ENCODE measurements at regions not wholly inside any gene's neighbourhood (a gene's known extent, or its start where the extent isn't known, plus 50 kb on each side); places are given as distances from the start of the nearest gene placed in this dataset.

DNA sequence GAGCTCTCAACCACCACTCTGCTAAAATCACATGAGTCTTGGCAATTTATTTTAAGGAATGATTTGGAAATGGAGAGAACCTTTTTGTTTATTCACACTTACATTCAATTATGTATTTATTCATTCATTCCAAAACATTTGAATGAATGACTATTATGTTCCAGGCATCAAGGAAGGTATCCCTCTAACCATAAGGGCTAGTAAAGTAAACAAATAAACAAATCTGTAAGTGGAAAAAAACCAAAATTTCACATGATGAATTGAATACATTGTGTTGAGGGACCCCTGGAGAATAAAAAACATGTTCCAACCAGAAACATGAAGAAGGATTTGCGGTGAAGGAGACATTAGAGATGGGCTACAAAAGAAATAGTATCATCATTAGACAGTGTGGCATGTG is 677.8 kb downstream of the TOX3 start:
- Histone ChIP-seq H3K9me3 (ENCODE audit: control insufficient read depth, low read length) (no peaks in the 10 kb centered on the region), H3K4me1 (ENCODE audit: control insufficient read depth, insufficient read depth, low read length, poor library complexity, severe bottlenecking) (no peaks in the 10 kb centered on the region), H3K27ac (ENCODE audit: low read depth, low read length, severe bottlenecking) (no peak overlapping the region), H3K4me3 (ENCODE audit: extremely low read depth, insufficient read depth, low read length, poor library complexity, severe bottlenecking) (no peak overlapping the region), H3K36me3 (ENCODE audit: control insufficient read depth, insufficient read depth, low read length) (no peaks in the 10 kb centered on the region)
- WGBS, 2 experiments (ENCODE audit: insufficient coverage in 2 of 2), result no CpG with 5 or more reads among the region's 1 CpG

DNA sequence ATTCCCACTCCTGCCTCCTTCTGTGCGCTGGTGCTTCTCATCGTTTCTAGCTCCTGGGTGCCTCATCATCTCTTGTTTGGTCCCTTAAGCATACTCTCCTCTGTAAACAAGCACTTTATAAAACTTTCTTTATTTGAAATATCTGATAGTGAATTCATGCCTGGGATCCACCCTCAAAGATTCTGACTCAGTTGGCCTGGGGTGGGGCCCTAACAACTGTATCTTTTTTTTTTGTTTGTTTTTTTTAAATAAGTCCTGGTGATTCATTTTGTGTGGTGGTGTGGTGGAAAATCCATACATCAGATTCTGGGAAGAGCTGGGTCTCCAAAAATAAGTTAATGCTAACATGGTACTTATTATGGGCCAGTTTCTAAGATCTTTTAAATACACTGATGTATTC is 678.3 kb downstream of the TOX3 start:
- Histone ChIP-seq H3K4me3 (ENCODE audit: extremely low read depth, insufficient read depth, low read length, poor library complexity, severe bottlenecking) (no peak overlapping the region), H3K9me3 (ENCODE audit: control insufficient read depth, low read length) (no peaks in the 10 kb centered on the region), H3K4me1 (ENCODE audit: control insufficient read depth, insufficient read depth, low read length, poor library complexity, severe bottlenecking) (no peaks in the 10 kb centered on the region), H3K36me3 (ENCODE audit: control insufficient read depth, insufficient read depth, low read length) (no peaks in the 10 kb centered on the region), H3K27ac (ENCODE audit: low read depth, low read length, severe bottlenecking) (no peak overlapping the region)
- WGBS, 2 experiments (ENCODE audit: insufficient coverage in 2 of 2), result 76 to 83% methylated on average over 2 of the region's 2 CpGs

DNA sequence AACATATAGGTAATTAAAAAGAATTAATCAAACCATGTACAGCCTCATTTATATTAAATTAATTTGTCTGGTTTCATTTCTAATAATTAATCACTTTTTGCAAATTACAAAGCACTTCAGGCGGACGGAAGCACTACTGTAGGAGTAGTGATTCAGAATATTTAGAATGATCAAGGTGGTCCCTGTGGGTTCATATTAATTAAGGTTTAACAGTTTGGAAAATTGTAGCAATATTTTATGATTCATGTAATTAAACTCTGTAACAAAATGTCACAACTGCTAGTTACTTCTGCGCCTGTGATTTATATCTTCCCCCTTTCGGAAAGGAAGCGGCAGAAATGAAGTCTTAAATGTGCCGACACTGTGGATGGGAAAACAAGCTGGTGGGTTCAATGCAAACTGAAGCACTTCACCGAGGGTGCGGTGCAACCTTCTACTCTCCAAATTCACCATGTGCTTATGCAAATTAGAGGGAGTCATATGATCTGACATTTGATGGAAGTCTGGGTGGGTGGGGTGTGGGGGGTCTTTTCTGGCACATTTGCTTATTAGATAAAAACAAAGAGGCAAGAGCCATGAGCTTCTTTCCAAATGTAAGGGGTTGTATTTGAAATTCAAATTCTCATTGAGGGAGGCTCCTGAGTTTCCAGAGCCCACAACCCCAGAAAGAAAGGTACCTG is 679.4 kb downstream of the TOX3 start:
- Histone ChIP-seq H3K4me3 (ENCODE audit: extremely low read depth, insufficient read depth, low read length, poor library complexity, severe bottlenecking) (no peak overlapping the region), H3K27ac (ENCODE audit: low read depth, low read length, severe bottlenecking) (no peak overlapping the region), H3K36me3 (ENCODE audit: control insufficient read depth, insufficient read depth, low read length) (no peaks in the 10 kb centered on the region), H3K9me3 (ENCODE audit: control insufficient read depth, low read length) (no peaks in the 10 kb centered on the region), H3K4me1 (ENCODE audit: control insufficient read depth, insufficient read depth, low read length, poor library complexity, severe bottlenecking) (no peaks in the 10 kb centered on the region)
- WGBS, 2 experiments (ENCODE audit: insufficient coverage in 2 of 2), result 87 to 100% methylated on average over 3 to 4 of the region's 8 CpGs

DNA sequence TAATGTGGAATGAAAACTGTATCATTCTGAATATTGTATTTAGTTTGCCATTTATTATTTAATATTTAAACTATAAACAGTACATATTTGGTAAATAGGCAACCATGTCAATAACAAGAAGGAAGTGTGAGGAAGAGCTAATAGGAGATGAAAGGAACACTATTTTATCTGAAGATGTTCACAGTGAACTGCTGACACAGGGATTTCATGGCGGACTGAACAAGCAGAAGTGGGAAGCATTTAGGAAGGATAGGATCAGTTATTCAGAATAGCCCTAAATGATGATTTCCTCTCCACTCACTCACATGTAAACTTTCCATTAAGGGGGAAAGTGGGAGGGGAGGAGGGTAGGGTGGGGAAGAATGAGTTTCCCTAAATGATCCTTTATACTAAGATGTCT is 682.4 kb downstream of the TOX3 start:
- Histone ChIP-seq H3K9me3 (ENCODE audit: control insufficient read depth, low read length) (no peaks in the 10 kb centered on the region), H3K36me3 (ENCODE audit: control insufficient read depth, insufficient read depth, low read length) (no peaks in the 10 kb centered on the region), H3K4me3 (ENCODE audit: extremely low read depth, insufficient read depth, low read length, poor library complexity, severe bottlenecking) (no peak overlapping the region), H3K27ac (ENCODE audit: low read depth, low read length, severe bottlenecking) (no peak overlapping the region), H3K4me1 (ENCODE audit: control insufficient read depth, insufficient read depth, low read length, poor library complexity, severe bottlenecking) (no peaks in the 10 kb centered on the region)
- WGBS, 2 experiments (ENCODE audit: insufficient coverage in 2 of 2), result no CpG with 5 or more reads among the region's 1 CpG

DNA sequence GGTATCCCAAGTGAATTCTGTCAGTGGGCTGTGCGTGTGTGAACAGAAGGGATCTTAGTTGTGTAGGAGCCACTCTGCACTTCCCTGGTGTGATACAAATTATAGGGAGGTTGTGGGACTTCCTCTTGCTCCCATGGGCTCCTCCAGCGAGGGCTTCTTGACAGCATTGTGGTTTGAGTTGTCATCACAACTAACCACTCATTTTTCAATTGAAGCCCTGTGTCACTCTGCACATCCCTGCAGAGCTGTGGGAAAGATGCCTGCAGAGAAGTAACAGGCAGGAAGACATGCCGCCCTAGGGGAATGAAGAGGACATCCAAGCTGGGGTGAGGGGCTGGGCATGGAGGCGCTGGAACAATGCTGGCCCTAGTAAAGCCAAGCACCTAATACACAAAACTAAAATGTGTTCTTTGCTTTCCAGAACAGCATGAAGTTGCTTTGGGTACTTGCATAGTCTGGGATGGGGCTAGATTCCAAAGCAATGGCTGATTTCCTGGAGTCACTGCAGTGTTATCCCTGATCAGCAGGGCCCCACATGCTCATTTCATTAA is 692.5 kb downstream of the TOX3 start:
- 79 to 87% methylated on average over 2 of the region's 4 CpGs for WGBS, 2 experiments (ENCODE audit: insufficient coverage in 2 of 2)
- Histone ChIP-seq H3K9me3 (ENCODE audit: control insufficient read depth, low read length) (no peaks in the 10 kb centered on the region), H3K36me3 (ENCODE audit: control insufficient read depth, insufficient read depth, low read length) (no peaks in the 10 kb centered on the region), H3K4me1 (ENCODE audit: control insufficient read depth, insufficient read depth, low read length, poor library complexity, severe bottlenecking) (no peaks in the 10 kb centered on the region), H3K27ac (ENCODE audit: low read depth, low read length, severe bottlenecking) (no peak overlapping the region), H3K4me3 (ENCODE audit: extremely low read depth, insufficient read depth, low read length, poor library complexity, severe bottlenecking) (no peak overlapping the region)

DNA sequence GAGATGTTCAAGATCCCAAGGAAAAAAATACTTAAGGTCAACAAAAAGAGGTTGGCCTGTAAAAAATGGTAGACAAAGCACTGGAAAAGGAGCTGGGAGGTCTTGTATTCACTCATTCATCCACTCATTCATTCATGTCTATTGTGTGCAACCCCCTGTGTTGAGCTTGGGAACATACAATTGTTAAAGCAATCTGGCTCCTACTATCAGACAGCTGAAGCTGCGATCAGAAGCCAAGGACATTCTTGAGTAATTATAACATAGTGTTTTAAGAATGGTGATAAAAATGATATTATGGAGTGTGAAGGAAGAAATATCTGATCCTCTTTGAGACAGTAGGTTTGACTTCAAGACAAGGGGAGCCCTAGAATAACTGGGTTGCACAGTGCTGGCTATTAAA is 693.4 kb downstream of the TOX3 start:
- Histone ChIP-seq H3K9me3 (ENCODE audit: control insufficient read depth, low read length) (no peaks in the 10 kb centered on the region), H3K27ac (ENCODE audit: low read depth, low read length, severe bottlenecking) (no peak overlapping the region), H3K36me3 (ENCODE audit: control insufficient read depth, insufficient read depth, low read length) (no peaks in the 10 kb centered on the region), H3K4me3 (ENCODE audit: extremely low read depth, insufficient read depth, low read length, poor library complexity, severe bottlenecking) (no peak overlapping the region), H3K4me1 (ENCODE audit: control insufficient read depth, insufficient read depth, low read length, poor library complexity, severe bottlenecking) (no peaks in the 10 kb centered on the region)
- WGBS, 2 experiments (ENCODE audit: insufficient coverage in 2 of 2), result 100% methylated on average over 1 of the region's 1 CpG

DNA sequence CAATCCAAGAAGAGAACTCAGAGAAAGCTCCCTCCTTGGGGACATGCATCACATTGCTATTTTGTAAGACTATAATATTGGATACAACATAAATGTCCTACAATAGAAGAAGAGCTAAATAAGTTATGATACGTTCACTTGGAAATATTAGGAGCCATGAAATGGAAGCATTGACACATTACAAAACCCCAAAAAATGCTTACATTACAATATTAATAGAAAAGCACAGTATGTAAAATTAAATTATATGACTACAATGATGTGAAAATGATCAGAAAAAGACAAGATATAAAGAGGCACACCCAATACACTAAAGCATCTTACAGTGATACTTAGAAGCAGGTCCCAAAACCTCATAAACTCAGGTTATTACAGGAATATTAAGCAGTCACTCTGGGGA is 694.1 kb downstream of the TOX3 start:
- Histone ChIP-seq H3K9me3 (ENCODE audit: control insufficient read depth, low read length) (no peaks in the 10 kb centered on the region), H3K4me1 (ENCODE audit: control insufficient read depth, insufficient read depth, low read length, poor library complexity, severe bottlenecking) (no peaks in the 10 kb centered on the region), H3K4me3 (ENCODE audit: extremely low read depth, insufficient read depth, low read length, poor library complexity, severe bottlenecking) (no peak overlapping the region), H3K36me3 (ENCODE audit: control insufficient read depth, insufficient read depth, low read length) (no peaks in the 10 kb centered on the region), H3K27ac (ENCODE audit: low read depth, low read length, severe bottlenecking) (no peak overlapping the region)
- WGBS, 2 experiments (ENCODE audit: insufficient coverage in 2 of 2), result no CpG with 5 or more reads among the region's 1 CpG

DNA sequence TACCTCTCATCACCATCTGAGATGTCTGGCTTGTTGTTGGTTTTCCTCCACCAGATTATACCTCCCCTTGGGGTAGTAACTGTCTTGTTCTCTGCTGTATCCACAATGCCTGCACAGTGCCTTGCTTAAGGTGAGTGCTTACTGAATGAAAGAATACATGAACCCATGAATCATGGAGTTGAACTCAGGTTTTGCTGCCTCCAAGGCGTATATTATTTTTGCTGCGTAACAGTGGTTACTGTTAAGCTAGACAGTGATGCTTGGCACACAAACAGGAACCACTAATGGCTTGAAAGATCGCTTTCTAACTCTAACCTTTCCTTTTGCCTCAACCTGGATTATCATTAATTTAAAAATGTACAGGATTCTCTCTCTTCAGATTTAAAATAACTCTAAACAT is 695.8 kb downstream of the TOX3 start:
- H3K27ac ChIP-seq (ENCODE audit: low read depth, low read length, severe bottlenecking), result no peak overlapping the region
- no peaks in the 10 kb centered on the region for H3K4me1 ChIP-seq (ENCODE audit: control insufficient read depth, insufficient read depth, low read length, poor library complexity, severe bottlenecking)
- H3K9me3 ChIP-seq (ENCODE audit: control insufficient read depth, low read length), result no peaks in the 10 kb centered on the region
- 85 to 92% methylated on average over 3 of the region's 3 CpGs for WGBS, 2 experiments (ENCODE audit: insufficient coverage in 2 of 2)
- no peaks in the 10 kb centered on the region for H3K36me3 ChIP-seq (ENCODE audit: control insufficient read depth, insufficient read depth, low read length)
- H3K4me3 ChIP-seq (ENCODE audit: extremely low read depth, insufficient read depth, low read length, poor library complexity, severe bottlenecking), result no peak overlapping the region

DNA sequence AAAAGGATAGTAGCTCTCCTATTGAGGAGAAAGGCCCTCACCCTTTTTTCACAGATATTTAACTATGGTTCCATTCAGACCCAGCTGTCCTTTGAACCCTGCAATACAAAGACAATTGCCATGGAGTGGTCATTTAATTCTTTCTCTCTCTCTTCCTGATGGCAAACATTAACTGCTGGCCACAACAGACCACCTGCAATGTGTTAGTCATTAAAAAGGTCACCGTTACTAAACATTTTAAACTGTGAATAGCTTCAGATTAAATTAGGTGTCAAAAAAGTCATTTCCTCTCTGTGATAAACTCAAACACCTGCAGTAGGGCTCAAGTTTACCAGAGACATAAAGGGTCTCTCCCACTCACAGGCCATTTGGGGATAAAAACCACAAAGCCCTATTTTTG is 697.2 kb downstream of the TOX3 start:
- no peak overlapping the region for H3K27ac ChIP-seq (ENCODE audit: low read depth, low read length, severe bottlenecking)
- H3K36me3 ChIP-seq (ENCODE audit: control insufficient read depth, insufficient read depth, low read length), result no peaks in the 10 kb centered on the region
- no peak overlapping the region for H3K4me3 ChIP-seq (ENCODE audit: extremely low read depth, insufficient read depth, low read length, poor library complexity, severe bottlenecking)
- no peaks in the 10 kb centered on the region for H3K4me1 ChIP-seq (ENCODE audit: control insufficient read depth, insufficient read depth, low read length, poor library complexity, severe bottlenecking)
- WGBS, 2 experiments (ENCODE audit: insufficient coverage in 2 of 2), result 67% methylated on average over 1 of the region's 1 CpG; no CpG with 5 or more reads in 1 of the 2 experiments
- H3K9me3 ChIP-seq (ENCODE audit: control insufficient read depth, low read length), result no peaks in the 10 kb centered on the region

DNA sequence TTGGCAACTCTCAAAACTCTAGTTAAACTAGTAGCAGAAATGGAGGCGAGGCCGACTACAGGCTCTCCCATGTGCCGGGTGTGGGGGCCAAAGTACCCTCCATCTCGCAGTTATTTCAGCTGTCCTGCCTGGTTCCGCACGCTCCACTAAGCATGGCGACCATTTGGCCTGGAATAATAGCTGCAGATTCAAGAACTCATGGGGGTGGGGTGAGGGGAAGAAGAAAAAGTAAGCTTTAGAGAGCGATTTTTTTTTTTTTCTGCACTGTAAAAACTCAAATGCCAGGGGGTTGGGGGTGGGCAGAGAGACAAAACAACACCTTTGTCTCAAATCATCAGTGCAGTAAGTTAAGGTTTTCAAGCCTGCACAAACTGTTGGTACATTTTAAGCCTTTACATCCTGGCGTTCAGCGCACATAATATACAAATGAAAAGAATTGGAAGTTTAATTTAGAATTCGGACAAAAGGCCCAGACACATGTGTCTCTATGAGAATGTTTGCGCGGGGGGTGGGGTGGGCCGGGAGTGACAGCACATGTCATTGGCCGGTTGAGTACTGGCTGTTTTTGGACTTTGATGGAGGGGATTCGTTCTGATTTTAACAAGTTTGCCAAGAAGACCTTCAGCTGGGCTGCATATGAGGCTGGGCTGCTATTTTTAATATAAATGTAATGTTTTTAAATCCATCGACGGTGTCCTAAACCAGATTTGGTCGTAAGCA is 694.7 kb upstream of the SALL1 start:
- Histone ChIP-seq H3K4me1 (ENCODE audit: control insufficient read depth, insufficient read depth, low read length, poor library complexity, severe bottlenecking) (no peaks in the 10 kb centered on the region), H3K36me3 (ENCODE audit: control insufficient read depth, insufficient read depth, low read length) (no peaks in the 10 kb centered on the region), H3K4me3 (ENCODE audit: extremely low read depth, insufficient read depth, low read length, poor library complexity, severe bottlenecking) (no peak overlapping the region), H3K27ac (ENCODE audit: low read depth, low read length, severe bottlenecking) (no peak overlapping the region), H3K9me3 (ENCODE audit: control insufficient read depth, low read length) (no peaks in the 10 kb centered on the region)
- 90 to 95% methylated on average over 12 to 15 of the region's 19 CpGs for WGBS, 2 experiments (ENCODE audit: insufficient coverage in 2 of 2)

Data from mesodermal cell (in vitro differentiated cells).